Natural killer cell (primary cell): ENCODE measurements at regions not wholly inside any gene's neighbourhood (a gene's known extent, or its start where the extent isn't known, plus 50 kb on each side); places are given as distances from the start of the nearest gene placed in this dataset.
A peak's percentile ranks its signal among the peaks of the same experiment; 100 is the strongest.

Source experiments
- ATAC-seq, 3 donors: fragments of 150-1000 bp in 2 of 3; fragments of 200-7000 bp in 1 of 3; cut with Tn5 transposase; 1 replicate in 1 of 3; 2 replicates in 2 of 3; pipeline ENCODE4 v1.10.0; 2021; ENCODE audit warnings: mild to moderate bottlenecking in 2 of 3, moderate library complexity in 2 of 3
- DNase-seq, 2 donors: peaks; one replicate each; pipeline versions ENCODE4 v3.0.0 to v3.0.0-alpha.2; 2013 to 2021; ENCODE audit warnings: mixed read lengths in 1 of 2
- H3K27ac ChIP-seq: one replicate; pipeline ENCODE4 v1.5.1; 2013; ENCODE audit warnings: mild to moderate bottlenecking, low read length
- H3K27me3 ChIP-seq: one replicate; pipeline ENCODE4 v1.6.1; 2013; ENCODE audit warnings: low read length; ENCODE audit not compliant: control insufficient read depth, insufficient read depth
- H3K36me3 ChIP-seq: one replicate; pipeline ENCODE4 v1.6.1; 2013; ENCODE audit warnings: low read length; ENCODE audit not compliant: control insufficient read depth, insufficient read depth
- H3K4me1 ChIP-seq: one replicate; pipeline ENCODE4 v1.6.1; 2013; ENCODE audit warnings: low read length; ENCODE audit not compliant: control insufficient read depth, insufficient read depth
- H3K4me3 ChIP-seq: one replicate; pipeline ENCODE4 v1.5.1; 2013; ENCODE audit warnings: low read length
- H3K9me3 ChIP-seq: one replicate; pipeline ENCODE4 v1.6.1; 2013; ENCODE audit warnings: low read length; ENCODE audit not compliant: control insufficient read depth, insufficient read depth
- H3K27ac Mint-ChIP-seq, 2 donors: one replicate each; pipeline ENCODE4 v1.8.0; 2022; ENCODE audit warnings: mild to moderate bottlenecking in 2 of 2, mixed read lengths in 2 of 2, moderate library complexity in 1 of 2
- H3K27me3 Mint-ChIP-seq, 2 donors: one replicate each; pipeline ENCODE4 v1.8.0; 2022; ENCODE audit warnings: low read depth in 2 of 2, mixed read lengths in 2 of 2
- H3K36me3 Mint-ChIP-seq: one replicate; pipeline ENCODE4 v1.8.0; 2022; ENCODE audit warnings: mixed read lengths
- H3K4me1 Mint-ChIP-seq, 2 donors: one replicate each; pipeline ENCODE4 v1.8.0; 2022; ENCODE audit warnings: mixed read lengths in 2 of 2
- H3K4me3 Mint-ChIP-seq: one replicate; pipeline ENCODE4 v1.8.0; 2022; ENCODE audit warnings: mild to moderate bottlenecking, moderate library complexity, mixed read lengths
- H3K9me3 Mint-ChIP-seq, 2 donors: one replicate each; pipeline ENCODE4 v1.8.0; 2022; ENCODE audit warnings: mixed read lengths in 2 of 2
- CTCF ChIP-seq: fragments of 200-600 bp; IDR thresholded peaks from one replicate; pipeline ENCODE4 v1.8.0; 2022; ENCODE audit warnings: antibody characterized with exemption
- WGBS: methylation state at CpG from one replicate; pipeline ENCODE4 v1.1.7; 2013; ENCODE audit warnings: missing lambda C conversion rate; ENCODE audit not compliant: insufficient coverage; 5-methylcytosine and 5-hydroxymethylcytosine counted together
- intact Hi-C: fragments of 100-400 bp; cut with micrococcal nuclease; formaldehyde crosslinking; loops from one replicate; pipeline ENCODE4 v1.14.2; 2022

DNA sequence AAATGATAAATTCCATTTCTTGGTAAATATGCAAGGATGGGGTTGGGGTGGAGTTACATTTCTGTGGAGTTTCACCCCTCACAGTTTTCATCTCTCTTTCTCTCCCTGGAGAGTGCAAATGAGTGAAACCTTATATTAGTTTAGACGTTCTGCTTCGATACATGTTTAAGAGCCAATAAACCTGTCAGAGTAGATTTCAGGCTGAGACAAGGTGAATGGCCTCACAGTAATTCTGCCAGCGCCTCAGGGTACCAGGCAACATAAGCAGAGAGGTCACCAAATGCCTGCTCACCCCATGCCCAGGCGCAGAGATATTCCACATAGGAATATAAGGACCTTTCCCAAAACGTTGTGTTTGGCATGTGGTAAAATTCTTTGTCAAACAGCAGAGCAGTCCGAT lies 154.9 kb upstream of the VLDLR start:
- Histone ChIP-seq H3K4me3 (no peak overlapping the region), H3K27me3 (no peaks in the 10 kb centered on the region), H3K4me1 (no peaks in the 10 kb centered on the region), H3K36me3 (no peaks in the 10 kb centered on the region), H3K9me3 (no peaks in the 10 kb centered on the region), H3K27ac (no peak overlapping the region)
- Mint-ChIP-seq H3K4me3 (no peak overlapping the region), H3K4me1 (no peaks in the 10 kb centered on the region), H3K9me3 (peaks cover 2 to 3% of the 10 kb centered on the region in 2 donors), H3K27me3 (peaks cover 2 to 5% of the 10 kb centered on the region in 2 donors), H3K36me3 (no peaks in the 10 kb centered on the region), H3K27ac (no peak overlapping the region)
- ATAC-seq (no peak), DNase-seq (no peak)
- 89% methylated on average over 6 of the region's 6 CpGs for WGBS
- intact Hi-C loops, result no loop called here
- no peak for TF ChIP-seq CTCF

GRCh38 chr9:2469681-2470221 lies 151.8 kb upstream of the VLDLR start:
- no peaks in the 10 kb centered on the region for H3K27me3 ChIP-seq
- Mint-ChIP-seq H3K4me1 (no peaks in the 10 kb centered on the region), H3K9me3 (peaks cover 0 to under 1% of the 10 kb centered on the region in 2 donors), H3K27ac (no peak overlapping the region), H3K4me3 (no peak overlapping the region), H3K36me3 (no peaks in the 10 kb centered on the region), H3K27me3 (peaks cover 3 to 7% of the 10 kb centered on the region in 2 donors)
- intact Hi-C loops, result loop anchor here (10.0 kb wide), 1 partner anchor 255 kb away; no protein-coding TSS in a partner anchor
- no peak for TF ChIP-seq CTCF
- peak in 1 of 3 donors; percentile 38 for ATAC-seq
- H3K9me3 ChIP-seq, result no peaks in the 10 kb centered on the region
- DNase-seq, result no peak
- no peaks in the 10 kb centered on the region for H3K4me1 ChIP-seq
- 63% methylated on average over 6 of the region's 6 CpGs for WGBS
- no peaks in the 10 kb centered on the region for H3K36me3 ChIP-seq
- H3K4me3 ChIP-seq, result no peak overlapping the region
- no peak overlapping the region for H3K27ac ChIP-seq

- no peak for ATAC-seq
These were observed 147.9 kb upstream of the VLDLR start for GRCh38 chr9:2473681-2474080.

More at GRCh38 chr9:2473681-2474080, 147.9 kb upstream of the VLDLR start:
- WGBS, result 84% methylated on average over 1 of the region's 1 CpG
- H3K4me3 Mint-ChIP-seq, result no peak overlapping the region
- no peaks in the 10 kb centered on the region for H3K36me3 Mint-ChIP-seq
- no peaks in the 10 kb centered on the region for H3K4me1 Mint-ChIP-seq
- H3K27me3 Mint-ChIP-seq, result peaks cover 3 to 7% of the 10 kb centered on the region in 2 donors
- no peak overlapping the region for H3K4me3 ChIP-seq
- H3K36me3 ChIP-seq, result no peaks in the 10 kb centered on the region
- no peaks in the 10 kb centered on the region for H3K9me3 ChIP-seq
- H3K9me3 Mint-ChIP-seq, result no peaks in the 10 kb centered on the region
- H3K27ac ChIP-seq, result no peak overlapping the region
- no peaks in the 10 kb centered on the region for H3K4me1 ChIP-seq
- no peak overlapping the region for H3K27ac Mint-ChIP-seq
- DNase-seq, result no peak
- intact Hi-C loops, result loop anchor here (10.0 kb wide), 1 partner anchor 251 kb away; no protein-coding TSS in a partner anchor
- no peak for TF ChIP-seq CTCF
- no peaks in the 10 kb centered on the region for H3K27me3 ChIP-seq
